ENCODE measurements at regions not wholly inside any gene's neighbourhood (a gene's known extent, or its start where the extent isn't known, plus 50 kb on each side); places are given as distances from the start of the nearest gene placed in this dataset.
A peak's percentile ranks its signal among the peaks of the same experiment; 100 is the strongest.
"Not testable (repeated sequence)": the region's sequence is repeated elsewhere in the genome, so short reads cannot be mapped to it uniquely, and the experiment has no call there.

DNA sequence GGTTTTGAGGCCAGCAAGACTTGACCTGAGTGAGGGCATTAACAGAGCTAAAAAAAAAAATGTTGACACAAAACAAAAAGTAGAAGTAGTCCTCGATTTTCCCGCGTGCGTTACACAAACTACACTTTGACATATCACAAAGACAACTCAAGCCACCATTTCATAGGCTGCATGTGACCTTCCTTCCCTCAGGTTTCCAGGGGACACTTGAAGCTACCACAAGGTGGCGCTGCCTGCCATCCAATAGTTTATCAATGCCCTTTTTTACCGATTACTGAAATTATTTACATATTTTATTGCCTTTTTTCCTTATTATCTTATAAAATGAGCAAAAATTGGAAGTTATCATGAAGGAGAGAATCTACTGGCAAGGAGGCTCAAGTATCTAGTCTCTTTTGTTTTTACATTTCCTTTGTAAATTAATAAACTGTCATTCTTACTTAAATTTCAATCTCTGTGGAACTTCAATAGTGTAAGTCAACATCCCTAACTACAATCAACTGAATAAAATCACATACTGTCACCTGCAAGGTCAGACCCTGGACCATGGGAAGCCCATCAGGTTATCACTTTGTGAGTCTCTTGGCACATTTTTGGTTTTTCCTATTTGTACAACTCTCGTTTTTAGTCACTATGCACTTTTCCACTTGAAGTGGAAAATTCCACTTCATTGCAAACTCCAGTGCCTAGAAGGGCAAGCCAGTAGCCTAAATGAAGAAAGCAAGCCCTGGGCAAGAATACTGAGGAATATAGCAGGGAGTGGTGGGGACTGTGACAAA, 84.6 kb upstream of the CPSF6 start:
- no peak for DNase-seq (ENCODE audit: missing footprints)
- ATAC-seq = peak; percentile 50
- intact Hi-C loops (cut with DNase I) = loop anchor here (1.0 to 10.0 kb wide), 2 partner anchors 100 to 200 kb away; partner anchors contain the start of gene YEATS4

DNA sequence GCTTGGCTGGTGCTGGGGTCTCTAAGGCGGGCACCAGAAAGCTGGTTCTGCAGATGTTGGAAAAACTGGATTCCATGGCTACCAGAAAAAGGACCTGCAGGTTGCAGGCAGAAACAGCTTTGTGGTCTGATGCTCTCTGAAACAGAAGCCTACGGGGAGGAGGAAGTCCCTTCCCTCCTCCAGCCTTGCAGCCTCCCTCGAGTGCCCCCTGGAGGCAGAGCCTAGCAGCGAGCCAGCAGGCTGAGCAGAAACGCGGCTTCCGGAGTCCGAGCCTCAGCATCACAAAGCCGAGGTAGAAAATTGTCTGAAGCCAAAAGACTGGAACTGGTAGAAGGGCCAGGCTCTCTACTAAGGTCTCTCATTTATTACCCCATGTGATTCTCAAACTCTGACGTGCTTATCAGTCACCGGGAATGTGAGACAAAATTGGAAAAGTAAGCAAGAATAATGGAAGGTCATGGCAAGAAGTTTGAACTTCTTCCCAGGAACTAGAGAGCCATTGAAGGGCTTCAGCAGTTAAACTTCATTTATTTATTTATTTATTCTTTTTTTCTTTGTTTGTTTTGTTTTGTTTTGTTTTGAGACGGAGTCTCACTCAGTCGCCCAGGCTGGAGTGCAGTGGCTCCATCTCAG, 82.2 kb upstream of the CPSF6 start:
- intact Hi-C loops (cut with DNase I) = loop anchor here (10.0 kb wide), 1 partner anchor 198 kb away; the partner anchor contains the start of gene YEATS4
- peak; percentile 87 for ATAC-seq
- peak; percentile 92 for DNase-seq (ENCODE audit: missing footprints)

DNA sequence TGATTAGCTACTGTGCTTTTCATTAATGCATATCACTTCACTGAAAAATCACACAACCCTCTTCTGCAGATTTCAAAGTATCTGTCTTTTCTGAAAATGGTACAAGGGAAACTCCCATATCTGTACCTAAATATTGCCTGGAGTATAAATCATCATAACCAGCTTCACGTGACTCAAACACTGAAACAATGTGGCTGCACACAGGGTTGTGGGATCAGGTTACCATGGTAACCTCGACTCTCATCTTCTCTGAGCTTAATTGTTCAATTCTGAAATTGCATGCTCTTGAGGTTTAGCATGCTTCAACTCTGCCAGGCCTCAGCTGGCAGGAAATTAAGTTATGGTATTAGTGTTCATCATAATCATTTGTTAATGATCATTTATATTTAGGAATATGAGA, 77.5 kb upstream of the CPSF6 start:
- intact Hi-C loops (cut with DNase I) = no loop called here
- DNase-seq (ENCODE audit: missing footprints) (no peak), ATAC-seq (no peak)

DNA sequence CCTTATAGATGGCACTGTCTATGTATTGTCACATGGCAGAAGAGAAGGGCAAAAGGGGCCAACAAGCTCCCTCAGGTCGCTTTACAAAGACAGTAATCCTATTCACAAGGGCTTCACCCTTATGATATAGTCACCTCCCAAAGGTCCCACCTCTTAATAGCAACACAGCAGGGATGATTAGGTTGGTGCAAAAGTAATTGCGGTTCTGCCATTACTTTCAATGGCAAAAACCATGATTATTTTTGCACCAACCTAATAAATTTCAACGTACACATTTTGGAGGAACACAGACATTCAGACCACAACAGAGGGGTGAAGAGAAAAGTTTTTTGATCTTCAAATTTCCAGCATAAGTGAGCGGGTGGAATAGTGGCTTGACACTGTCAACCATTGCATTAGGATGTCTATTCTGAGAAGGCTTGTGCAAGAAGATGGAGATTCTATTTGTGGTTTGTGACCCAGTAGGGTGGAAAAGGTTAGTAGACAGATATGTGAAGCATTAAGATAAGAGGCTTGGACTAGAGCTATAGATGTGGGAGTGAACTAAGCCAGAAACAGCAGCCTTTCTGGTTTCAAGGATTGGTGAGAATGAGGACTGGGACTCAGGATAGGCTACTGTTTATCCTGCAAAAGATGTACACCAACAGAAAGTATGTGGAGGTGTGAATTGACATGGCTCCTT, 75.5 kb upstream of the CPSF6 start:
- DNase-seq (ENCODE audit: missing footprints) (no peak), ATAC-seq (no peak)
- intact Hi-C loops (cut with DNase I) = no loop called here

DNA sequence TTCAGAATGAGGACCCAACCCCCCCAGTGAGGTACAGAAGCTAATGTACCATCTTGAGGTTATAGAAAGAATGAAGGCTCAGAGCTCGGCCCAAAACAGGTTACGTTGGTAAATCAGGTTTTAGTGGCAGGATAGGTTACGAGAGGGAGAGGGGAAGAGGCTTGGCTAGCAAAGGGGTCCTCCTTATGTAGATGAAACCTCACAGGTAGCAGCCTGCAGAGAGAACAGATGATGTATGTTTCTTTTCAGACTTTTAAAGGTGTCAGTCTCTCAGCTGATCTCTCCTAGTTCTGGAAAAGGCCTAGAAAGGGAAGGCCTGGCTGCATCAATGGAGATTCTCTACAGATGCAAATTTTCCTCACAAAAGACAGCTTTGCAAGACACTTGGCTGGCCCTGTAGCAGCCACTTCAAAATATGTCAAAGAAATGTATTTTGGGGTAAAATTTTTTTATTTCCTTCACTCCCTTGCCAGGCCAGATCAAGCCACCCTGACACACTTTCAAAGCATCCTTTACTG, 71.7 kb upstream of the CPSF6 start:
- intact Hi-C loops (cut with DNase I) = no loop called here
- ATAC-seq (no peak), DNase-seq (ENCODE audit: missing footprints) (no peak)

DNA sequence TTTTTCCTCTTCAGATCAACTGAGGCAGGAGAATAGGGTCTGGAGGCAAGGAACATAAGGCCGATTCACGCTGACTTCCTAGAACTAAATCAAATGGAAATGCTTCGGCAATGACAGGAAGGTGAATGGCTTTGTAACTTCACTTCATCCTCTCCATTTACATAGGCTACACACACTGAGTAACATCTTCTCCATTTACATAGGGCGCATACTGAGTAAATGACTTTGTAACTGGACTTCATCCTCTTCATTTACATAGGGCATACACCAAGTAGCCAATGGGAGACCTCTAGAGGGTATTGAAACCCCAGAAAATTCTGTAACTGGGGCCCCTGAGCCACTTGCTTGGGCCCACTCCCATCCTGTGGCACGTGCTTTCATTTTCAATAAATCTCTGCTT, 71.0 kb upstream of the CPSF6 start:
- no peak for DNase-seq (ENCODE audit: missing footprints)
- ATAC-seq = no peak
- intact Hi-C loops (cut with DNase I) = no loop called here

DNA sequence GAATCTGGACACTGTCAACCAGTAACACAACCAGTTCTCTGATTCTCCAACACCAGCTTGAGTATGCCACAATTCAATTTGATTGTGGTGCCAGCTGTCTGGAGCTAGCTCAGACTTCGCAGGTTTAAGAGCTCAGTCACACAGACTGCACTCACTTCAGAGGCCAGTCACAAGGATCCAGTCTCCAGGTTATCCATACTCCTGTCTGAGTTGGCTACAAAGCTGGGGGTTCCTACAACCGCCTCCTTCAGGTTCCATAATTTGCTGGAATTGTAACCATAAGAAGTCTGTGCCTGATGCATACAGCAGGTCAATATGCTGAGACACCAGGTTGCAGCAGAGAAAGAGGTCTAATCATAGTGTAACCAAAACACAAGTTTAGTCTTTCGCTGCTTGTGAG, 70.5 kb upstream of the CPSF6 start:
- ATAC-seq = no peak
- intact Hi-C loops (cut with DNase I) = no loop called here
- DNase-seq (ENCODE audit: missing footprints) = no peak

DNA sequence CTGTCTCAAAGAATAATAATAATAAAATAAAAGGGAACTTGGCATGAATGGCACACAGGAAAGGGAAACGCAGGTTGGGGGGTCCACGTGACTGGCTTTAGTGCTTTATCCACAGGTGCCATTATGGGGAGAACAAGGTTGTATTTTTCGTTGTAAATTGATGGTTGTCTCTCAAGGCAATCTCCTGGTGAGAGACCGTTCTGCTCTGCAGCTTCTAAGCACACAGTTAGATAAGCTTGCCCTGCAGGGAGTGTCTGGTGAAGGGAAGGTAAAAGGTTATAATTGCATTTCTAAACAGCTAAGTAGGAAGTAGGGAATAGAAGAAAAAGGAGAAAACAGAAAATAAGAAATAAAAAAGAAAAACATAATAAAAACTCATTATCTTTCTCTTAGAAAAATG, 69.1 kb upstream of the CPSF6 start:
- intact Hi-C loops (cut with DNase I) = no loop called here
- DNase-seq (ENCODE audit: missing footprints) = no peak
- ATAC-seq = no peak

DNA sequence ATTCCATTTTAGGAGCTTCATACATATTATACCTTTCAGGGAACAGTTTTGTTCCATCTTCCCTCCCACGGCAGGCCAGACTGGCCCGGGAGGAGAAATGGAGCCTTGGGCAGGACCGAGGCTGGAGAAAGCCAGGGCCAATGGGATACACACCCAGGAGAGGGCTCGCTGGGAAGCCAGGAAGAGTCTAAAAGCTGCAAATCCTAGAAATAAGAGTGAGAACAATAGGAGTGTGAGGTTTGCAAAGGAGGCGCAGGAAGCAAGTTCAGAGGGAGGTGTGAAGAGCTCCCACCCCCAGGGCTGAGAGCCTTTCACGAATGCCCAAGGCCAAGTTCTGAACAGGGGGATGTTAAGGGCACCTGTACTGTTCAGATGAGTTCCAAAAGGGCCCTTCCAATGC, 67.5 kb upstream of the CPSF6 start:
- intact Hi-C loops (cut with DNase I) = no loop called here
- ATAC-seq (no peak), DNase-seq (ENCODE audit: missing footprints) (no peak)

DNA sequence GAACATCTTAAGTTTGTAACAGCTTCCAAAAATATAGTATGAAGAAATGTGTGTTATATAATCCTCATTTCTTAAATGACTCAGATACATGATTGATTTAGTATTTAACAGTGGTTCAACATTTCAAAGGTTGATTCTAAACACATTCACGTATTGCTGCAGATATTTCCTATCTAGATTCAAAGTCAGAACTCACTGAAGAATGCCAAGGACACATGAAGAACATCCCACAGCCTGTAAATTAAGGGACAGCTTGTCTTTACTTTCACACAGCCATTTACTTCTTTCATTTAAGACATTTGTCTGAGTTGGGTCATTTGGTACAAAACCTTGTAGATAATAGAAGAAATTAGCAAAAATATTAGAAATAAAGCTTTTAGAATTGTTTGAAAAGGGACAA, 66.9 kb upstream of the CPSF6 start:
- intact Hi-C loops (cut with DNase I) = no loop called here
- DNase-seq (ENCODE audit: missing footprints) (no peak), ATAC-seq (no peak)

DNA sequence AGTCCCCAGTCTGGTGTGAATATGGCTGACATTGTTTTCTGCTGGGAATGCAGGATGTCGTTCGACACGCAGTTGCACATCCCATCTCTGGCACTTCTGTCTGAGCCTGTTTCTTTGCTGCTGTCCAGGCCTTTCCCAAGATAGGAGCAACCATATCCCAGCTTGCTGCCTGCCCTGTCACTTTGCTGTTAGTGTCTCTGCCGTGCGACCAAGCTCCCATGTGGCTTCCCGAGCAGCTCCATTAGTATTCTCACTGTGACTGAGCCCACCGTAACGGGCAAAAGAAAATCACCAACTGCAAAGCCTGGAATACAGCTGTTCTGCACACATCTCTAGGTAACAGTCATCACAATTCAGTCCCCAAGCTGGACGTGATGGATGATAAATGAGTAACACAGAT, 66.0 kb upstream of the CPSF6 start:
- DNase-seq (ENCODE audit: missing footprints) = no peak
- ATAC-seq = peak; percentile 31
- intact Hi-C loops (cut with DNase I) = no loop called here

DNA sequence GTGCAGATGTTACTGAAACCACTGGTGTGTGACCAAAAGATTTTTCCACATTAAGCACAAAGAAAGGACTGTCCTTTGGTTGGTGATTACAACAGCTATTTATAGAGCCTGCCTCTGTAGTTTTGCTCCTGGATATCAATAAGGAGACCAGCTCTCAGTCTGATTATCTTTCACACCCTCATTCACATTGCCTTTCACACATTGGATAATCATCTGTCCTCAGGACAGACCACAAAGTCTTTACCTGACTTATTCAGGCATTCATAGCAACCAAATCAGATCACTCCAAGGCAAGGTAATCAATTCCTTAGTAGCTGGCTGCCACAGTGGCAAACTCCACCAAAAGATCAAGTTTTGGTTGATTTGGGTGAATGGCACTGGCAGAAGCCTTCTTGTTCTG, 59.6 kb upstream of the CPSF6 start:
- intact Hi-C loops (cut with DNase I) = no loop called here
- no peak for ATAC-seq
- DNase-seq (ENCODE audit: missing footprints) = no peak

DNA sequence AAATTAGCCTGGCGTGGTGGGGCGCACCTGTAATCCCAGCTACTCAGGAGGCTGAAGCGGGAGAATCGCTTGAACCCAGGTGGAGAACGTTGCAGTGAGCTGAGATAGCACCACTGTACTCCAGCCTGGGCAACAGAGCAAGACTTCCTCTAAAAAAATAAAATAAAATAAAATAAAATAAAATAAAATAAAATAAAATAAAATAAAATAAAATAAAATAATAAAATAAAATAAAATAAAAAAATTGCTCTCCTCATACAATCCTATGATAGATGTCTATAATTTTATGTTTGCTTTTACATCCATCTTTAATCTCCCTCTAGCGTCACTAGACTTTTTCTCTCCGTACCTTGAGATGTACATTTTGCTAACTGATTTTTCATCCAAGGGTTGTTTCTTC, 51.8 kb upstream of the CPSF6 start:
- DNase-seq (ENCODE audit: missing footprints); ATAC-seq; intact Hi-C loops (cut with DNase I): not testable (repeated sequence)

DNA sequence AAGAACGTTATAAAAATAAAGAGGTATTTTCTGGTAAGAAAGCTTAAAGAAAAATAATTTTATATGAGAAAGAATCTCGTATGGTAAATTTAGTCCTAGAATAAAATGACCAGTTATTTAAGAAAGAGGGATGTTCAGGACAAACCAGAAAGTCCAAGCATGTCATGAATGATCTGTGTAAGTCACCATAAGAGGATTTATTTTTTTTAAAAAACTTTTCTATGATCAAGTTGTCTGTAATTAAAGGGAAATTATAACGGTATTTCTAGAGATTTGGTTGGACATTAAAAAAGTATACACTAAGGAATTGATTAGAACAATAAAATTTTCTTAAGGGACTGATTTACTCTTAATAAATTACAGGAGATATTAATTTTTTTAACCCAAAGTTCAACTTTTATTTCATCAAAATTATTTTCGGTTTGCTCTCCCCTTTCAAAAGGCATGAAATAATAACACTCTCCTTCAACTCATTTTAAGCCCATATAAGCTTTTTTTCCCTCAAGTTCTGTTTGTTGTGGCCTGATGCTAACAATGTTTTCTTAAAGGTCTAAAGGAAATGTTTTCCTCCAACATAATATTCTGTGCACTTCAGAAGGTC, 49.9 kb upstream of the CPSF6 start:
- no peak for ATAC-seq
- intact Hi-C loops (cut with DNase I) = no loop called here
- no peak for DNase-seq (ENCODE audit: missing footprints)
